NT2/D1 (cell line): ENCODE measurements at regions not wholly inside any gene's neighbourhood (a gene's known extent, or its start where the extent isn't known, plus 50 kb on each side); places are given as distances from the start of the nearest gene placed in this dataset.
"Not testable (repeated sequence)": the region's sequence is repeated elsewhere in the genome, so short reads cannot be mapped to it uniquely, and the experiment has no call there.

ENCODE experiments used
- DNase-seq: peaks from one replicate; pipeline ENCODE4 v3.0.0-alpha.2; 2011; ENCODE audit warnings: low read depth, low spot score
- H3K27me3 ChIP-seq: 2 replicates; pipeline ENCODE4 v1.6.0; 2011; ENCODE audit warnings: mild to moderate bottlenecking; ENCODE audit not compliant: insufficient read length, insufficient read depth
- H3K36me3 ChIP-seq: 2 replicates; pipeline ENCODE4 v1.6.1; 2011; ENCODE audit warnings: mild to moderate bottlenecking, low read length, mixed read lengths; ENCODE audit not compliant: insufficient read depth, insufficient read length
- H3K4me1 ChIP-seq: 2 replicates; pipeline ENCODE4 v1.5.1; 2011; ENCODE audit not compliant: insufficient read depth, insufficient read length
- H3K4me3 ChIP-seq: 2 replicates; pipeline ENCODE4 v1.5.1; 2011; ENCODE audit warnings: low read depth; ENCODE audit not compliant: insufficient read length
- H3K9ac ChIP-seq: 2 replicates; pipeline ENCODE4 v1.6.0; 2011; ENCODE audit warnings: low read depth; ENCODE audit not compliant: insufficient read length
- H3K9me3 ChIP-seq: 2 replicates; pipeline ENCODE4 v1.5.1; 2011; ENCODE audit warnings: mild to moderate bottlenecking, low read length; ENCODE audit not compliant: insufficient read depth
- SUZ12 ChIP-seq: IDR thresholded peaks from 2 replicates; pipeline ENCODE4 v1.6.1; 2011; ENCODE audit not compliant: insufficient read length, insufficient read depth; ENCODE audit errors: extremely low read depth
- YY1 ChIP-seq: IDR thresholded peaks from 2 replicates; pipeline ENCODE4 v1.6.1; 2011; ENCODE audit not compliant: insufficient read length, insufficient read depth
- ZNF274 ChIP-seq: IDR thresholded peaks from 2 replicates; pipeline ENCODE4 v1.6.1; 2011; ENCODE audit warnings: mild to moderate bottlenecking, low read depth, low read length

DNA sequence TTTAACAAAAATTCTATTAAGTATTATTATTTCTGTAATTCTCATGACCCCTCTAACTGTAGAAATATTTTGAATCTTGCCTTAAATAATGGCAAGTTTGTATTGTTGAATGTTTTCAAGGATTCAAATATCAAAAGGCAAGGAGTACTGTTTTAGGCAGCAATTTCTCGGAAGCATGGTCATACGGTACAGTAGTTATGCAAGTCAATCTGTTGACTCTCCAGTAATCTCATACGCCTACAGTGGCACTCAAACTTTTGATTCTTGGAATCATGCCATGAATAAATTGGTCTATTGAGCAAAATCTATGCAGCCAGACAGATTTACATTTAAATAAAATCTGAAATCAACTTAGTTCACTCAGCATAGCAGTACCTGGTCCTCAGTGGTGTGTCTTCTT is 139.6 kb upstream of the FAM47C start:
- H3K4me3 ChIP-seq: no peak overlapping the region
- TF ChIP-seq YY1 (no peak), ZNF274 (no peak), SUZ12 (no peak)
- H3K9me3 ChIP-seq: no peaks in the 10 kb centered on the region
- no peaks in the 10 kb centered on the region for H3K27me3 ChIP-seq
- no peaks in the 10 kb centered on the region for H3K4me1 ChIP-seq
- no peaks in the 10 kb centered on the region for H3K36me3 ChIP-seq
- no peak overlapping the region for H3K9ac ChIP-seq
- DNase-seq: no peak

- H3K27me3 ChIP-seq: no peaks in the 10 kb centered on the region
- no peaks in the 10 kb centered on the region for H3K36me3 ChIP-seq
- no peaks in the 10 kb centered on the region for H3K4me1 ChIP-seq
- no peak for DNase-seq
- H3K9me3 ChIP-seq: no peaks in the 10 kb centered on the region
- no peak overlapping the region for H3K4me3 ChIP-seq
- no peak overlapping the region for H3K9ac ChIP-seq
- TF ChIP-seq ZNF274: no peak
Measured at GRCh38 chrX:36869457-36869856, 138.7 kb upstream of the FAM47C start.

DNA sequence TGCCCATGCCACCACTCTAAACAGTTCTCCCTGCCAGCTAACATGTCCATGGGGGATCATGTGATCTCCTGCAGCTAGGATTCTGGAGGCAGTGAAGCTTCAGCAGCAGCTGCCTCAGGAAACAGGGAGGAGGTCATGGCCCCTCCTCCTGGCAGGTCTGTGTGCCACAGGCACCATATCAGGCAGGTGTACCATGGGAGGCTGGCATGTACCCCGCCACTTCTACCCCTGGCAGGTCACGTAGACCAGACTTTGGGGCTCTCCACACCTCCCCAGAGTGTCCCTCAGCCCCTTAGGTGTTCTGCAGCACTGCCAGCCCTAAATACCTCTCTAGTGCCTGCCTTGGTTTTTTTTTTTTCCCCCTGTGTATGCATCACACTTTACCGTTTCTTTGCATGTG is 110.5 kb upstream of the FAM47C start:
- H3K4me3 ChIP-seq: no peak overlapping the region
- H3K9me3 ChIP-seq: no peaks in the 10 kb centered on the region
- no peak overlapping the region for H3K9ac ChIP-seq
- TF ChIP-seq YY1 (no peak), SUZ12 (no peak), ZNF274 (no peak)
- H3K36me3 ChIP-seq: no peaks in the 10 kb centered on the region
- DNase-seq: no peak
- H3K4me1 ChIP-seq: no peaks in the 10 kb centered on the region
- no peaks in the 10 kb centered on the region for H3K27me3 ChIP-seq

DNA sequence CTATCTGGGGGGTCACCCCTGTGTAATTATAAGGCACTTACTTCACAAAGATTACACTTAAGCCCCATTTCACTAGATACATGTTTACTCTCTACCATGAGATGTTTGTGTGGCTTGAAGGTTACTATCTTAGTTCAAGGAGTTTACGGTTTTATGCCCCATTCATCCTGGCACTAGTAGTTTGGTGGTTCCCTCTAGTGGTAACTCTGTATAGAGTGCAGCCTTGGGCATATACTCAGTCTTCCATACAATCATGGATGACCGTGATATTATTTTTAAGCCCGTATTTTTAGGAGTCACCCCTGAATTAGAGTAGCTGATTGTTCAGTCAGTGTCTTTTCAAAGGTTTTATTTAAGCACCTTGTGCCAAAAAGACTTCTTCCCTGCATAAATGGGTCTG is 109.9 kb upstream of the FAM47C start:
- TF ChIP-seq YY1: no peak
- TF ChIP-seq ZNF274: no peak
- TF ChIP-seq SUZ12: no peak
- DNase-seq: peak; percentile 5

GRCh38 chrX:36904561-36904960 is 103.6 kb upstream of the FAM47C start:
- H3K27me3 ChIP-seq, H3K9me3 ChIP-seq, H3K36me3 ChIP-seq, H3K9ac ChIP-seq, DNase-seq, H3K4me3 ChIP-seq, H3K4me1 ChIP-seq: not testable (repeated sequence)

More for the DNA sequence above, 109.9 kb upstream of the FAM47C start:
- no peaks in the 10 kb centered on the region for H3K36me3 ChIP-seq
- H3K9me3 ChIP-seq: no peaks in the 10 kb centered on the region
- no peak overlapping the region for H3K9ac ChIP-seq
- H3K27me3 ChIP-seq: no peaks in the 10 kb centered on the region
- no peaks in the 10 kb centered on the region for H3K4me1 ChIP-seq
- H3K4me3 ChIP-seq: no peak overlapping the region

DNA sequence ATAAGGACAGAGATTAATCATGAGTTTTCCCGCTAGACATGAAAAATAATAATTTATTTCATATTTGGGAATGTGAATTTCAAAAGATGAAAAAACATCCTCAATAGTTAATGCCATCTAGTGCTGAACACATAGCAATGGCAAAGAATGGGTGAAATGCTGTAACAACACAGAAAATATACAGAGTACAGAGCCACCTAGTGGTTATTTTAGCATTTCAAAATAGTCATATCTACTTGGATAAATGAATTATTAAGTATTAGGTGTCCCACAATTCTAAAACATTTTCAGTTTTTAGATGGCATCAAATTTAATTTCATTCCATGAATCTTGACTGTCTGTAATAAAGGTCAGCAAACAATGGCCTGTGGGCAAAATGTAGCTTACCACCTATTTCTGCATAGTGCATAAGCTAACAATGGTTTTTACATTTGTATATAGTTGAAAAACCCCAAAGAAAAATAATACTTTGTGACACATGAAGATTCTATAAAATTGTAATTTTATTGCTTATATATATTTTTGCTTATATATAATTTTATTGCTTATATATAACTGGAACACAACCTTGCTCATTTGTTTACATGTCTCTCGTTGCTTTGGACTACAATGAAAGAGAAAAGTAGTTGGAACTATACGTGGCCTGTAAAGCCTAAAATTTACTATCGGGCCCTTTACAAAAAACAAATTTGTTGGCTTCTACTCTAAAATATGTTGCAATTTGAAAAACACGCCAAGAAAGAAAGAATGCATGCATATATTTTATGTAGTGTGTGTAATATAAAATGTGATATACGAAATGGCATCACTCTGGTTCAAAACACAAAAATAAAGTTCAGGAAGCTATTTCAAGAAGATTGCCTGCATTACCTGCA is 99.1 kb upstream of the FAM47C start:
- Histone ChIP-seq H3K9ac (no peak overlapping the region), H3K4me1 (no peaks in the 10 kb centered on the region), H3K36me3 (no peaks in the 10 kb centered on the region), H3K4me3 (no peak overlapping the region), H3K9me3 (peaks cover 4% of the 10 kb centered on the region; the same call in 1 of the 2 replicates), H3K27me3 (no peaks in the 10 kb centered on the region)
- no peak for DNase-seq
- no peak for TF ChIP-seq YY1
- no peak for TF ChIP-seq SUZ12
- TF ChIP-seq ZNF274: no peak

- Histone ChIP-seq H3K36me3 (no peaks in the 10 kb centered on the region), H3K4me1 (no peaks in the 10 kb centered on the region)
Measured at GRCh38 chrX:36909676-36910030, 98.5 kb upstream of the FAM47C start.

GRCh38 chrX:36913551-36913950 is 94.6 kb upstream of the FAM47C start:
- no peak for DNase-seq
- no peak overlapping the region for H3K4me3 ChIP-seq
- H3K9me3 ChIP-seq: no peaks in the 10 kb centered on the region
- H3K27me3 ChIP-seq: no peaks in the 10 kb centered on the region
- no peak overlapping the region for H3K9ac ChIP-seq
- no peaks in the 10 kb centered on the region for H3K4me1 ChIP-seq
- no peaks in the 10 kb centered on the region for H3K36me3 ChIP-seq
- TF ChIP-seq ZNF274 (no peak), YY1 (no peak), SUZ12 (no peak)

More at GRCh38 chrX:36909676-36910030, 98.5 kb upstream of the FAM47C start:
- H3K9me3 ChIP-seq: peaks cover 1% of the 10 kb centered on the region; the same call in 1 of the 2 replicates
- no peak for TF ChIP-seq YY1
- no peak for TF ChIP-seq SUZ12
- no peak for TF ChIP-seq ZNF274
- H3K27me3 ChIP-seq: no peaks in the 10 kb centered on the region
- H3K4me3 ChIP-seq: no peak overlapping the region
- no peak for DNase-seq
- H3K9ac ChIP-seq: no peak overlapping the region
